PC-3 (cell line): ENCODE measurements at regions not wholly inside any gene's neighbourhood (a gene's known extent, or its start where the extent isn't known, plus 50 kb on each side); places are given as distances from the start of the nearest gene placed in this dataset.

Experiments
- ATAC-seq: fragments of 200-7000 bp; cut with Tn5 transposase; 2 replicates; pipeline ENCODE4 v1.9.1; 2020; ENCODE audit warnings: mild to moderate bottlenecking, moderate library complexity
- BruUV-seq: library from RNA; stranded (reverse); fragments of 400-500 nt; replicated peaks from 2 replicates; lab custom pipeline; 2021; lab: Mats Ljungman, UMichigan
- CTCF ChIA-PET: fragments of 300-600 bp; sonication (Branson Sonifier 250); formaldehyde crosslinking; loops from one replicate; lab custom pipeline; 2022; ENCODE audit warnings: antibody characterized with exemption; lab: Charles Lee
- POLR2A ChIA-PET: fragments of 300-600 bp; sonication (Branson Sonifier 250); formaldehyde crosslinking; loops from one replicate; lab custom pipeline; 2022; ENCODE audit warnings: antibody characterized with exemption; ENCODE audit not compliant: unreplicated experiment; lab: Charles Lee
- DNase-seq: peaks from one replicate; pipeline ENCODE4 v3.0.0-alpha.2; 2015
- H2AFZ ChIP-seq: fragments of 300-600 bp; sonication (generic); 2 replicates; pipeline ENCODE4 v1.6.0; 2016; ENCODE audit warnings: antibody characterized with exemption, low read length
- H3F3A ChIP-seq: fragments of 300-600 bp; sonication (generic); one replicate; pipeline ENCODE4 v1.6.0; 2017; ENCODE audit warnings: antibody characterized with exemption, low read length, control low read depth, mild to moderate bottlenecking; ENCODE audit not compliant: unreplicated experiment
- H3K27ac ChIP-seq: fragments of 300-600 bp; sonication (generic); 2 replicates; pipeline ENCODE4 v1.5.1; 2016; ENCODE audit warnings: mild to moderate bottlenecking, low read length
- H3K27me3 ChIP-seq: fragments of 300-600 bp; sonication (generic); 2 replicates; pipeline ENCODE4 v1.6.1; 2016; ENCODE audit warnings: low read length, mixed read lengths
- H3K36me3 ChIP-seq: fragments of 300-600 bp; sonication (generic); 2 replicates; pipeline ENCODE4 v1.6.1; 2016; ENCODE audit warnings: low read depth, mixed run types, low read length, mixed read lengths
- H3K4me1 ChIP-seq: fragments of 300-600 bp; sonication (generic); 2 replicates; pipeline ENCODE4 v1.5.1; 2016; ENCODE audit warnings: low read length; ENCODE audit not compliant: insufficient read depth
- H3K4me2 ChIP-seq: fragments of 300-600 bp; sonication (generic); 2 replicates; pipeline ENCODE4 v1.6.0; 2016; ENCODE audit warnings: low read length
- H3K4me3 ChIP-seq: fragments of 300-600 bp; sonication (generic); 2 replicates; pipeline ENCODE4 v1.5.1; 2016; ENCODE audit warnings: mild to moderate bottlenecking, low read length, mixed read lengths
- H3K79me2 ChIP-seq: fragments of 300-600 bp; sonication (generic); 2 replicates; pipeline ENCODE4 v1.6.1; 2017; ENCODE audit warnings: low read length, mixed read lengths
- H3K9ac ChIP-seq: fragments of 300-600 bp; sonication (generic); 2 replicates; pipeline ENCODE4 v1.6.0; 2016; ENCODE audit warnings: mild to moderate bottlenecking, low read length
- H3K9me2 ChIP-seq: fragments of 300-600 bp; sonication (generic); replicated peaks from 2 replicates; pipeline ENCODE4 v1.6.1; 2016; ENCODE audit warnings: mixed run types, low read length, mixed read lengths
- H3K9me3 ChIP-seq: fragments of 300-600 bp; sonication (generic); 2 replicates; pipeline ENCODE4 v1.6.1; 2016; ENCODE audit warnings: low read length, mixed read lengths
- H4K20me1 ChIP-seq: fragments of 300-600 bp; sonication (generic); 2 replicates; pipeline ENCODE4 v1.6.1; 2016; ENCODE audit warnings: low read length, mixed read lengths
- CTCF ChIP-seq: fragments of 300-600 bp; sonication (generic); conservative IDR thresholded peaks from 2 replicates; pipeline ENCODE4 v1.5.1; 2017; ENCODE audit warnings: antibody characterized with exemption, low read depth, mild to moderate bottlenecking, low read length
- EZH2 ChIP-seq: fragments of 300-600 bp; sonication (generic); IDR thresholded peaks from one replicate; pipeline ENCODE4 v1.6.1; 2017; ENCODE audit warnings: antibody characterized with exemption, mild to moderate bottlenecking, low read length; ENCODE audit not compliant: unreplicated experiment
- EZH2phosphoT487 ChIP-seq: fragments of 300-600 bp; sonication (generic); IDR thresholded peaks from 2 replicates; pipeline ENCODE4 v1.6.1; 2018; ENCODE audit warnings: mild to moderate bottlenecking, antibody characterized with exemption, low read length, borderline replicate concordance
- intact Hi-C: fragments of 100-400 bp; cut with micrococcal nuclease; formaldehyde crosslinking; loops from 2 replicates; pipeline ENCODE4 v1.9.0; 2023

- peaks cover 10% of the 10 kb centered on the region for H3K4me1 ChIP-seq
- no peaks in the 10 kb centered on the region for H3K9me3 ChIP-seq
- no peaks in the 10 kb centered on the region for H3K79me2 ChIP-seq
- no peak overlapping the region for H3K4me3 ChIP-seq
- intact Hi-C loops = no loop called here
- no peaks in the 10 kb centered on the region for H3F3A ChIP-seq
- CTCF ChIA-PET = no interaction called here
- no TSS peak for BruUV-seq
- ATAC-seq = no peak
- no peaks in the 10 kb centered on the region for H3K27me3 ChIP-seq
- no peaks in the 10 kb centered on the region for H3K36me3 ChIP-seq
- no peak overlapping the region for H3K4me2 ChIP-seq
- DNase-seq = no peak
- H2AFZ ChIP-seq = no peak overlapping the region
- TF ChIP-seq EZH2phosphoT487 = no peak
- TF ChIP-seq EZH2 = no peak
- no peak for TF ChIP-seq CTCF
- H3K27ac ChIP-seq = no peak overlapping the region
- H3K9ac ChIP-seq = no peak overlapping the region
- no peaks in the 10 kb centered on the region for H3K9me2 ChIP-seq
- POLR2A ChIA-PET = no interaction called here
- no peaks in the 10 kb centered on the region for H4K20me1 ChIP-seq
Measured at GRCh38 chr20:4342609-4343008, 93.5 kb upstream of the ADRA1D start.

GRCh38 chr20:4341804-4342485 lies 92.9 kb upstream of the ADRA1D start:
- TF ChIP-seq EZH2 (no peak), CTCF (no peak), EZH2phosphoT487 (no peak)
- BruUV-seq = no TSS peak
- peak; percentile 75 for DNase-seq
- Histone ChIP-seq H3K27ac (no peak overlapping the region), H3K9me3 (no peaks in the 10 kb centered on the region), H3K9ac (no peak overlapping the region), H3K4me1 (peaks cover 10% of the 10 kb centered on the region), H3K9me2 (no peaks in the 10 kb centered on the region), H3F3A (no peaks in the 10 kb centered on the region), H3K79me2 (no peaks in the 10 kb centered on the region), H3K36me3 (no peaks in the 10 kb centered on the region), H3K4me2 (peak overlapping the region; percentile 37; the same call in 1 of the 2 replicates), H3K4me3 (no peak overlapping the region), H3K27me3 (no peaks in the 10 kb centered on the region), H4K20me1 (no peaks in the 10 kb centered on the region), H2AFZ (peak overlapping the region; percentile 27; the same call in 1 of the 2 replicates)
- peak; percentile 92 for ATAC-seq
- CTCF ChIA-PET = no interaction called here
- intact Hi-C loops = no loop called here
- POLR2A ChIA-PET = no interaction called here

GRCh38 chr20:4335722-4336121 lies 86.6 kb upstream of the ADRA1D start:
- CTCF ChIA-PET = no interaction called here
- no peaks in the 10 kb centered on the region for H3K36me3 ChIP-seq
- H4K20me1 ChIP-seq = no peaks in the 10 kb centered on the region
- no peak for TF ChIP-seq EZH2
- TF ChIP-seq EZH2phosphoT487 = no peak
- TF ChIP-seq CTCF = no peak
- no peak overlapping the region for H3K4me3 ChIP-seq
- H2AFZ ChIP-seq = no peak overlapping the region
- H3K9ac ChIP-seq = no peak overlapping the region
- no peaks in the 10 kb centered on the region for H3F3A ChIP-seq
- no peak for ATAC-seq
- intact Hi-C loops = no loop called here
- no peak overlapping the region for H3K27ac ChIP-seq
- DNase-seq = no peak
- H3K4me2 ChIP-seq = no peak overlapping the region
- H3K79me2 ChIP-seq = no peaks in the 10 kb centered on the region
- no TSS peak for BruUV-seq
- H3K9me2 ChIP-seq = no peaks in the 10 kb centered on the region
- H3K27me3 ChIP-seq = no peaks in the 10 kb centered on the region
- H3K4me1 ChIP-seq = no peaks in the 10 kb centered on the region
- H3K9me3 ChIP-seq = no peaks in the 10 kb centered on the region
- POLR2A ChIA-PET = no interaction called here
